Caco-2 (cell line): ENCODE measurements at regions not wholly inside any gene's neighbourhood (a gene's known extent, or its start where the extent isn't known, plus 50 kb on each side); places are given as distances from the start of the nearest gene placed in this dataset.

ENCODE experiments used
- BruUV-seq: library from RNA; stranded (reverse); fragments of 400-500 nt; replicated peaks from 2 replicates; lab custom pipeline; 2021; lab: Mats Ljungman, UMichigan
- CTCF ChIA-PET: fragments of 300-600 bp; sonication (Branson Sonifier 250); formaldehyde crosslinking; loops from one replicate; lab custom pipeline; 2022; ENCODE audit warnings: antibody characterized with exemption; lab: Charles Lee
- POLR2A ChIA-PET: fragments of 300-600 bp; sonication (Branson Sonifier 250); formaldehyde crosslinking; loops from one replicate; lab custom pipeline; 2022; ENCODE audit warnings: antibody characterized with exemption; lab: Charles Lee
- DNase-seq, 2 experiments: peaks; one replicate each; pipeline versions ENCODE4 v3.0.0 to v3.0.0-alpha.2; 2020 to 2022
- H3K27me3 ChIP-seq: replicated peaks from 2 replicates; pipeline ENCODE4 v1.6.0; 2011; ENCODE audit warnings: low read length; ENCODE audit not compliant: control insufficient read depth, insufficient read depth
- H3K36me3 ChIP-seq: 2 replicates; pipeline ENCODE4 v1.5.1; 2011; ENCODE audit warnings: low read length; ENCODE audit not compliant: control insufficient read depth, insufficient read depth
- H3K4me1 ChIP-seq: fragments of 250-450 bp; sonication (Bioruptor Pico); 2 replicates; pipeline ENCODE4 v1.5.1; 2020; ENCODE audit warnings: mild to moderate bottlenecking
- H3K4me3 ChIP-seq: 2 replicates; pipeline ENCODE4 v1.5.1; 2011; ENCODE audit warnings: low read depth, mild to moderate bottlenecking, control low read depth, low read length
- H3K9me3 ChIP-seq: fragments of 250-450 bp; sonication (Bioruptor Pico); 2 replicates; pipeline ENCODE4 v1.5.1; 2020; ENCODE audit warnings: mild to moderate bottlenecking, moderate library complexity
- H3K27ac Mint-ChIP-seq: one replicate; pipeline ENCODE4 v1.8.0; 2022; ENCODE audit warnings: mixed read lengths; ENCODE audit not compliant: unreplicated experiment
- H3K27me3 Mint-ChIP-seq: one replicate; pipeline ENCODE4 v1.8.0; 2022; ENCODE audit warnings: mixed read lengths; ENCODE audit not compliant: insufficient read depth, unreplicated experiment
- H3K36me3 Mint-ChIP-seq: one replicate; pipeline ENCODE4 v1.8.0; 2022; ENCODE audit warnings: mild to moderate bottlenecking, mixed read lengths; ENCODE audit not compliant: insufficient read depth, unreplicated experiment
- H3K4me1 Mint-ChIP-seq: one replicate; pipeline ENCODE4 v1.8.0; 2022; ENCODE audit warnings: low read depth, mixed read lengths; ENCODE audit not compliant: unreplicated experiment
- H3K4me3 Mint-ChIP-seq: one replicate; pipeline ENCODE4 v1.8.0; 2022; ENCODE audit warnings: mild to moderate bottlenecking, moderate library complexity, mixed read lengths; ENCODE audit not compliant: unreplicated experiment
- H3K9me3 Mint-ChIP-seq: one replicate; pipeline ENCODE4 v1.8.0; 2022; ENCODE audit warnings: mixed read lengths; ENCODE audit not compliant: unreplicated experiment
- CTCF ChIP-seq, 2 experiments: fragments of 200-600 bp in 1 of 2; IDR thresholded peaks; 1 replicate in 1 of 2; 2 replicates in 1 of 2; pipeline versions ENCODE4 v1.5.1 to v1.8.0; 2011 to 2022; ENCODE audit warnings: antibody characterized with exemption in 1 of 2, control low read depth in 1 of 2, inconsistent platforms in 1 of 2, low read depth in 1 of 2, low read length in 1 of 2, mild to moderate bottlenecking in 1 of 2, moderate library complexity in 1 of 2; ENCODE audit not compliant: insufficient read depth in 1 of 2, severe bottlenecking in 1 of 2, unreplicated experiment in 1 of 2
- intact Hi-C: fragments of 100-400 bp; cut with micrococcal nuclease; formaldehyde crosslinking; loops from one replicate; pipeline ENCODE4 v1.10.0; 2022; ENCODE audit not compliant: unreplicated experiment

GRCh38 chr5:105739732-105740131 lies 1931.0 kb downstream of the EFNA5 start:
- Mint-ChIP-seq H3K36me3 (no peaks in the 10 kb centered on the region), H3K4me1 (no peaks in the 10 kb centered on the region), H3K9me3 (no peaks in the 10 kb centered on the region), H3K27me3 (no peaks in the 10 kb centered on the region), H3K4me3 (no peak overlapping the region), H3K27ac (no peak overlapping the region)
- TF ChIP-seq CTCF (IDR thresholded peaks at IDR 0.05; ENCODE audit: insufficient read depth in 1 of 2, low read depth in 1 of 2, low read length in 1 of 2, severe bottlenecking in 1 of 2, unreplicated experiment in 1 of 2) = no peak
- CTCF ChIA-PET = no interaction called here
- BruUV-seq = no TSS peak
- DNase-seq = no peak
- no peaks in the 10 kb centered on the region; the same call in 1 of the 2 replicates for H3K9me3 ChIP-seq
- intact Hi-C loops = no loop called here
- POLR2A ChIA-PET = no interaction called here
- H3K36me3 ChIP-seq = no peaks in the 10 kb centered on the region
- no peaks in the 10 kb centered on the region for H3K27me3 ChIP-seq
- H3K4me3 ChIP-seq = no peak overlapping the region
- no peaks in the 10 kb centered on the region for H3K4me1 ChIP-seq

GRCh38 chr5:105735704-105736103 lies 1935.0 kb downstream of the EFNA5 start:
- BruUV-seq = no TSS peak
- Mint-ChIP-seq H3K27ac (no peak overlapping the region), H3K27me3 (no peaks in the 10 kb centered on the region), H3K9me3 (no peaks in the 10 kb centered on the region), H3K36me3 (no peaks in the 10 kb centered on the region), H3K4me1 (no peaks in the 10 kb centered on the region), H3K4me3 (no peak overlapping the region)
- Histone ChIP-seq H3K9me3 (no peaks in the 10 kb centered on the region; the same call in 1 of the 2 replicates), H3K4me3 (no peak overlapping the region), H3K27me3 (no peaks in the 10 kb centered on the region), H3K36me3 (no peaks in the 10 kb centered on the region), H3K4me1 (no peaks in the 10 kb centered on the region)
- no peak for DNase-seq
- ChIA-PET POLR2A (no interaction called here), CTCF (no interaction called here)
- no peak for TF ChIP-seq CTCF (IDR thresholded peaks at IDR 0.05; ENCODE audit: insufficient read depth in 1 of 2, low read depth in 1 of 2, low read length in 1 of 2, severe bottlenecking in 1 of 2, unreplicated experiment in 1 of 2)
- intact Hi-C loops = no loop called here

GRCh38 chr5:105730982-105731381 lies 1939.8 kb downstream of the EFNA5 start:
- Mint-ChIP-seq H3K27me3 (no peaks in the 10 kb centered on the region), H3K27ac (no peak overlapping the region), H3K4me1 (no peaks in the 10 kb centered on the region), H3K36me3 (no peaks in the 10 kb centered on the region), H3K9me3 (no peaks in the 10 kb centered on the region), H3K4me3 (no peak overlapping the region)
- Histone ChIP-seq H3K36me3 (no peaks in the 10 kb centered on the region), H3K9me3 (no peaks in the 10 kb centered on the region), H3K4me1 (no peaks in the 10 kb centered on the region), H3K4me3 (no peak overlapping the region), H3K27me3 (no peaks in the 10 kb centered on the region)
- no peak for TF ChIP-seq CTCF (IDR thresholded peaks at IDR 0.05; ENCODE audit: insufficient read depth in 1 of 2, low read depth in 1 of 2, low read length in 1 of 2, severe bottlenecking in 1 of 2, unreplicated experiment in 1 of 2)
- DNase-seq = no peak
- ChIA-PET CTCF (no interaction called here), POLR2A (interaction anchor here (0.5 kb wide), 1 partner anchor 69 kb away, joined by 3 read pairs; no protein-coding TSS in a partner anchor)
- no TSS peak for BruUV-seq
- intact Hi-C loops = no loop called here
